ENCODE measurements at regions not wholly inside any gene's neighbourhood (a gene's known extent, or its start where the extent isn't known, plus 50 kb on each side); places are given as distances from the start of the nearest gene placed in this dataset.

DNA sequence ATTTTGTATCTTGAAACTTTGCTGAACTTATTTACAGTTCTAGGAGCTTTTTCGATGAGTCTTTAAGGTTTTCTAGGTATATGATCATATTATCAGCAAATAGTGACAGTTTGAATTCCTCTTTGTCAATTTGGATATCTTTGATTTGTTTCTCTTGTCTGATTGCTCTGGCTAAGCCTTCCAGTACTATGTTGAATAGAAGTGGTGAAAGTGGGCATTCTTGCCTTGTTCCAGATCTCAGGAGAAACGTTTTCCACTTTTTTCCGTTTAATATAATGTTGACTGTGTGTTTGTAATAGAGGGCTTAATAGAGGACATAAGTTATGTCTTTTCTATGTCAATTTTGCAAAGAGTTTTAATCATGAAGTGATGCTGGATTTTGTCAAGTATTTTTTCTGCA lies 124.3 kb downstream of the ZNF280B start:
- H3K14ac ChIP-seq (ENCODE audit: insufficient read length) = no peak overlapping the region
- no peak overlapping the region for H3K4ac ChIP-seq (replicated peaks; ENCODE audit: insufficient read length, low read depth, low read length)
- H4K91ac ChIP-seq (replicated peaks; ENCODE audit: insufficient read length, low read length) = no peak overlapping the region
- ChIA-PET POLR2A (ENCODE audit: partially characterized antibody) (no interaction called here), CTCF (ENCODE audit: partially characterized antibody) (interaction anchor here (0.5 to 1.8 kb wide), 3 partner anchors 12 to 746 kb away, joined by 3 to 4 read pairs (median 4); no protein-coding TSS in a partner anchor)
- H3K4me2 ChIP-seq (ENCODE audit: insufficient read depth in 1 of 2, low read depth in 2 of 2, low read length in 2 of 2) = no peak overlapping the region
- H4K5ac ChIP-seq (ENCODE audit: insufficient read length, low read depth, low read length) = no peak overlapping the region
- H3K4me3 ChIP-seq (ENCODE audit: extremely low read depth in 1 of 4, insufficient read depth in 2 of 4, low read depth in 3 of 4, low read length in 4 of 4) = no peak overlapping the region
- FAIRE-seq (no peak), DNase-seq (ENCODE audit: low read depth in 1 of 2, low spot score in 2 of 2) (no peak)
- H2BK12ac ChIP-seq (ENCODE audit: low read depth, low read length) = no peak overlapping the region
- no peak overlapping the region for H3K9ac ChIP-seq (replicated peaks in 1 of 4; ENCODE audit: extremely low read depth in 1 of 4, low read depth in 3 of 4, low read length in 3 of 4)
- H2BK120ac ChIP-seq (replicated peaks; ENCODE audit: low read depth, low read length) = no peak overlapping the region
- H4K8ac ChIP-seq (ENCODE audit: extremely low read depth, insufficient read depth, low read length) = no peak overlapping the region
- no peak overlapping the region for H3K27ac ChIP-seq (ENCODE audit: low read depth, low read length)
- H3K56ac ChIP-seq (replicated peaks; ENCODE audit: insufficient read length, low read depth, low read length) = no peak overlapping the region
- no peak overlapping the region for H2AFZ ChIP-seq (ENCODE audit: low read length)
- no peaks in the 10 kb centered on the region for H3K4me1 ChIP-seq (replicated peaks in 1 of 4; ENCODE audit: control insufficient read depth in 3 of 4, insufficient read depth in 4 of 4, low read length in 3 of 4)
- peaks cover 0 to 1% of the 10 kb centered on the region in 2 experiments for H4K20me1 ChIP-seq (replicated peaks in 1 of 2; ENCODE audit: control insufficient read depth in 1 of 2, insufficient read depth in 2 of 2, low read length in 2 of 2)
- no peaks in the 10 kb centered on the region for H3K79me2 ChIP-seq (ENCODE audit: control insufficient read depth in 1 of 2, insufficient read depth in 2 of 2, low read length in 2 of 2)
- no peaks in the 10 kb centered on the region for H3K9me3 ChIP-seq (ENCODE audit: insufficient read depth in 2 of 2, low read depth in 1 of 2, low read length in 1 of 2)
- no peak overlapping the region for H2AK5ac ChIP-seq (ENCODE audit: low read depth, low read length)
- H3K18ac ChIP-seq (ENCODE audit: extremely low read depth, low read length) = no peak overlapping the region
- no peak overlapping the region for H2BK5ac ChIP-seq (ENCODE audit: low read depth, low read length)
- H3K79me1 ChIP-seq (ENCODE audit: low read depth, low read length) = no peaks in the 10 kb centered on the region
- no peak overlapping the region for H3K23ac ChIP-seq (ENCODE audit: insufficient read length)
- H2BK15ac ChIP-seq (ENCODE audit: low read length) = no peak overlapping the region
- WGBS, 2 experiments (ENCODE audit: extremely low coverage in 1 of 2, insufficient coverage in 1 of 2, insufficient read length in 1 of 2, insufficient replicate concordance in 2 of 2, low coverage in 1 of 2, low lambda C conversion rate in 2 of 2, missing lambda C conversion rate in 1 of 2) = 30% methylated on average over 3 of the region's 3 CpGs; no CpG with 5 or more reads in 1 of the 2 experiments
- H2BK20ac ChIP-seq (ENCODE audit: low read length) = no peak overlapping the region
- peaks cover 73 to 98% (median 94%) of the 10 kb centered on the region in 4 experiments for H3K27me3 ChIP-seq (replicated peaks in 1 of 4; ENCODE audit: control insufficient read depth in 3 of 4, extremely low read depth in 1 of 4, insufficient read depth in 3 of 4, low read length in 3 of 4)
- no peaks in the 10 kb centered on the region for H3K23me2 ChIP-seq (ENCODE audit: low read depth, low read length)
- no peaks in the 10 kb centered on the region for H3K36me3 ChIP-seq (ENCODE audit: control insufficient read depth in 2 of 4, insufficient read depth in 4 of 4, low read length in 3 of 4)
- TF ChIP-seq SAP30 (IDR thresholded peaks at IDR 0.05; ENCODE audit: insufficient read depth, insufficient replicate concordance, low read length) (no peak), CEBPB (IDR thresholded peaks at IDR 0.05; ENCODE audit: low read depth, low read length) (no peak), TAF1 (IDR thresholded peaks at IDR 0.05; ENCODE audit: low read depth, low read length) (no peak), CBX8 (IDR thresholded peaks at IDR 0.05; ENCODE audit: borderline replicate concordance, low read depth, low read length) (no peak), KDM1A (IDR thresholded peaks at IDR 0.05; ENCODE audit: borderline replicate concordance, low read length) (no peak), KDM5A (IDR thresholded peaks at IDR 0.05; ENCODE audit: low read length) (no peak), RXRA (IDR thresholded peaks at IDR 0.05; ENCODE audit: insufficient read depth, low read depth, low read length) (no peak), TCF12 (IDR thresholded peaks at IDR 0.05; ENCODE audit: low read depth, low read length) (no peak), USF2 (IDR thresholded peaks at IDR 0.05; ENCODE audit: low read length) (no peak), NRF1 (IDR thresholded peaks at IDR 0.05; ENCODE audit: low read depth, low read length) (no peak), RBBP5 (IDR thresholded peaks at IDR 0.05; ENCODE audit: borderline replicate concordance, low read depth, low read length) (no peak), POU5F1 (IDR thresholded peaks at IDR 0.05; ENCODE audit: low read depth, low read length) (no peak), CTBP2 (IDR thresholded peaks at IDR 0.05; ENCODE audit: borderline replicate concordance, insufficient read depth, insufficient read length, low read length) (no peak), SIX5 (IDR thresholded peaks at IDR 0.05; ENCODE audit: low read depth, low read length) (no peak)

Data from H1 (cell line).